HEK293 (cell line): ENCODE measurements at regions not wholly inside any gene's neighbourhood (a gene's known extent, or its start where the extent isn't known, plus 50 kb on each side); places are given as distances from the start of the nearest gene placed in this dataset.

Source experiments
- CTCF ChIA-PET: fragments of 350-600 bp; formaldehyde crosslinking; extraction: SDS; loops from one replicate; lab custom pipeline; 2021; ENCODE audit warnings: antibody characterized with exemption; lab: Yijun Ruan, JAX
- POLR2A ChIA-PET: fragments of 300-600 bp; formaldehyde crosslinking; extraction: SDS; loops from one replicate; lab custom pipeline; 2020; ENCODE audit warnings: antibody characterized with exemption, inconsistent platforms; lab: Yijun Ruan, JAX
- H3K27ac ChIP-seq: fragments of 200-500 bp; sonication (Bioruptor generic); 2 replicates; pipeline ENCODE4 v1.5.1; 2014; ENCODE audit warnings: low read depth, low read length, control low read depth, inconsistent platforms; ENCODE audit errors: extremely low read depth
- H3K36me3 ChIP-seq, 2 experiments: fragments of 200-500 bp in 1 of 2; sonication (Bioruptor generic) in 1 of 2; 1 replicate in 1 of 2; 2 replicates in 1 of 2; pipeline ENCODE4 v1.5.1; 2014 to 2017; ENCODE audit warnings: inconsistent platforms in 2 of 2, low read length in 2 of 2; ENCODE audit not compliant: control insufficient read depth in 2 of 2, insufficient read depth in 1 of 2
- H3K4me1 ChIP-seq: fragments of 200-500 bp; sonication (Bioruptor generic); 2 replicates; pipeline ENCODE4 v1.5.1; 2014; ENCODE audit warnings: mild to moderate bottlenecking, low read length, inconsistent platforms; ENCODE audit not compliant: control insufficient read depth, insufficient read depth
- H3K4me3 ChIP-seq: 2 replicates; pipeline ENCODE4 v1.5.1; 2011; ENCODE audit warnings: low read depth, mild to moderate bottlenecking, control low read depth, low read length, moderate library complexity
- H3K9me3 ChIP-seq: fragments of 200-500 bp; sonication (Bioruptor generic); 2 replicates; pipeline ENCODE4 v1.5.1; 2014; ENCODE audit warnings: low read depth, low read length, inconsistent platforms; ENCODE audit not compliant: control insufficient read depth, insufficient read depth
- EGR2 ChIP-seq: fragments of 450-650 bp; formaldehyde crosslinking; IDR thresholded peaks from 2 replicates; pipeline ENCODE4 v1.5.1; 2016; ENCODE audit warnings: low read depth, missing biosample characterization, missing genetic modification characterization
- OSR2 ChIP-seq: fragments of 450-650 bp; formaldehyde crosslinking; IDR thresholded peaks from 2 replicates; pipeline ENCODE4 v1.5.1; 2016; ENCODE audit warnings: missing biosample characterization, missing genetic modification characterization
- PRDM1 ChIP-seq: fragments of 450-650 bp; formaldehyde crosslinking; IDR thresholded peaks from 2 replicates; pipeline ENCODE4; 2016; ENCODE audit warnings: missing biosample characterization, missing genetic modification characterization
- WT1 ChIP-seq: fragments of 450-650 bp; formaldehyde crosslinking; IDR thresholded peaks from 2 replicates; pipeline ENCODE4 v1.5.1; 2016; ENCODE audit warnings: missing biosample characterization, missing genetic modification characterization
- ZBTB20 ChIP-seq: fragments of 450-650 bp; formaldehyde crosslinking; IDR thresholded peaks from 2 replicates; pipeline ENCODE4 v1.5.1; 2016; ENCODE audit warnings: missing biosample characterization, missing genetic modification characterization
- ZBTB21 ChIP-seq: fragments of 450-650 bp; formaldehyde crosslinking; IDR thresholded peaks from 2 replicates; pipeline ENCODE4 v1.5.1; 2017; ENCODE audit warnings: missing biosample characterization, missing genetic modification characterization
- ZFP69B ChIP-seq: fragments of 450-650 bp; formaldehyde crosslinking; IDR thresholded peaks from 2 replicates; pipeline ENCODE4 v1.5.1; 2016; ENCODE audit warnings: missing biosample characterization, missing genetic modification characterization
- ZNF2 ChIP-seq: fragments of 450-650 bp; formaldehyde crosslinking; IDR thresholded peaks from 2 replicates; pipeline ENCODE4 v1.5.1; 2016; ENCODE audit warnings: missing biosample characterization, missing genetic modification characterization
- ZNF214 ChIP-seq: fragments of 450-650 bp; formaldehyde crosslinking; IDR thresholded peaks from 2 replicates; pipeline ENCODE4 v1.5.1; 2017; ENCODE audit warnings: missing biosample characterization, mild to moderate bottlenecking, missing genetic modification characterization, borderline replicate concordance
- ZNF426 ChIP-seq: fragments of 450-650 bp; formaldehyde crosslinking; IDR thresholded peaks from 2 replicates; pipeline ENCODE4 v1.5.1; 2017; ENCODE audit warnings: missing biosample characterization, missing genetic modification characterization, mild to moderate bottlenecking, inconsistent platforms, moderate library complexity
- ZNF548 ChIP-seq: fragments of 450-650 bp; formaldehyde crosslinking; IDR thresholded peaks from 2 replicates; pipeline ENCODE4 v1.5.1; 2016; ENCODE audit warnings: missing biosample characterization, missing genetic modification characterization
- ZNF621 ChIP-seq: fragments of 450-650 bp; formaldehyde crosslinking; IDR thresholded peaks from 2 replicates; pipeline ENCODE4 v1.5.1; 2017; ENCODE audit warnings: missing biosample characterization, missing genetic modification characterization
- ZNF677 ChIP-seq: fragments of 450-650 bp; IDR thresholded peaks from 2 replicates; pipeline ENCODE4 v1.5.0; 2018; ENCODE audit warnings: missing biosample characterization, mild to moderate bottlenecking, missing genetic modification characterization, moderate library complexity
- ZNF76 ChIP-seq: fragments of 450-650 bp; formaldehyde crosslinking; IDR thresholded peaks from 2 replicates; pipeline ENCODE4; 2016; ENCODE audit warnings: low read depth, missing biosample characterization, missing genetic modification characterization, borderline replicate concordance
- TF ChIP-seq, protein P1 (sequence below): fragments of 450-650 bp; formaldehyde crosslinking; IDR thresholded peaks from 2 replicates; pipeline ENCODE4; 2016; ENCODE audit warnings: missing biosample characterization, missing genetic modification characterization
- TF ChIP-seq, protein P2 (sequence below): fragments of 450-650 bp; formaldehyde crosslinking; IDR thresholded peaks from 2 replicates; pipeline ENCODE4 v1.5.1; 2016; ENCODE audit warnings: missing biosample characterization, missing genetic modification characterization
- TF ChIP-seq, protein P3 (sequence below): fragments of 450-650 bp; formaldehyde crosslinking; IDR thresholded peaks from 2 replicates; pipeline ENCODE4 v1.5.1; 2016; ENCODE audit warnings: missing biosample characterization, missing genetic modification characterization, low read depth
- TF ChIP-seq, protein P4 (sequence below): fragments of 450-650 bp; formaldehyde crosslinking; IDR thresholded peaks from 2 replicates; pipeline ENCODE4 v1.5.1; 2017; ENCODE audit warnings: missing biosample characterization, missing genetic modification characterization

DNA sequence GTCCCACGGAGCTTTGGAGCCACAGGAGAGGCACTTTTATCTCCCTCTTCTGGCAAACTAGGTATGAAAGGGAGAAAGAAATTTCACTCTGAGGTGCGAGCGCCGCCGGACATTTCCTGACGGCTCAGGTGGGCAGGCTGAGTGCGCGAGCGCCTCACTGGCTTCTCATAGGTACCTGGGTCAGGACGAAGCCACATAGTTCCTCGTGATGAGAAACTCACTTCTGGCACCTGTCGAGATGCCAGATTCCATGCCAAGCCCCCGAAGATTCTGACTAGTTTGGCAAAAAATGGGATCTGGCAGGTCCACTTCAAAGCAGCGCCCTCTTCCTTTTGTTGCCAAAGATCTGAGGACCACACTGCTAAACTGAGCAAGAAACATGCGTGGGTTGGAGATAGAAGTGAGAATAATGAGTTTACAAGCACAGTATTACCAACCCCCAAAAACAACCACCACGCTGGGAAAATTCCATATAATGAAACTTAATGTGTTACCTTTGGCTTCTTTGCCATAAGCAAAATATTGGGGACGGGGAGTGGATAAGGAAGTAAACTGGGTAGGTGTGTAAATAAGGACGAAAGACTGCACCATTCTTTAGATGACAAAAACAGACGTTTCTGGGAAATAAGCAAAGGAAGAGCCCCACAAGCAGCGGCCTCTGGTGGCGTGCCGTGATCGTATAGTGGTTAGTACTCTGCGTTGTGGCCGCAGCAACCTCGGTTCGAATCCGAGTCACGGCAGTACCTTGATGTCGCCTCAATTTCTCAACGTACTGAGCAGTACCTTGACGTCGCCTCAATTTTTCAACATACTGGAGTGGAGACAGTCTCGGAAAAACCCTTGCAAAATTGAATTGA, 89.8 kb upstream of the PRSS16 start (continued):
- TF ChIP-seq, protein P1, sequence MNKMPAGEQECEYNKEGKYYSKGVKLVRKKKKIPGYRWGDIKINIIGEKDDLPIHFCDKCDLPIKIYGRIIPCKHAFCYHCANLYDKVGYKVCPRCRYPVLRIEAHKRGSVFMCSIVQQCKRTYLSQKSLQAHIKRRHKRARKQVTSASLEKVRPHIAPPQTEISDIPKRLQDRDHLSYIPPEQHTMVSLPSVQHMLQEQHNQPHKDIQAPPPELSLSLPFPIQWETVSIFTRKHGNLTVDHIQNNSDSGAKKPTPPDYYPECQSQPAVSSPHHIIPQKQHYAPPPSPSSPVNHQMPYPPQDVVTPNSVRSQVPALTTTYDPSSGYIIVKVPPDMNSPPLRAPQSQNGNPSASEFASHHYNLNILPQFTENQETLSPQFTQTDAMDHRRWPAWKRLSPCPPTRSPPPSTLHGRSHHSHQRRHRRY (tag by site-specific recombination): no peak
- TF ChIP-seq WT1 (tag by site-specific recombination): 0 out of 2 replicates have a peak, but pooled peaks have one; percentile 27
- peak; percentile 27; the same call in 1 of the 2 replicates for TF ChIP-seq EGR2 (tag by site-specific recombination)
- no peak for TF ChIP-seq ZNF548 (tag by site-specific recombination)
- TF ChIP-seq ZBTB20 (tag by site-specific recombination): no peak
- TF ChIP-seq, all 188 proteins: peak for 47

DNA sequence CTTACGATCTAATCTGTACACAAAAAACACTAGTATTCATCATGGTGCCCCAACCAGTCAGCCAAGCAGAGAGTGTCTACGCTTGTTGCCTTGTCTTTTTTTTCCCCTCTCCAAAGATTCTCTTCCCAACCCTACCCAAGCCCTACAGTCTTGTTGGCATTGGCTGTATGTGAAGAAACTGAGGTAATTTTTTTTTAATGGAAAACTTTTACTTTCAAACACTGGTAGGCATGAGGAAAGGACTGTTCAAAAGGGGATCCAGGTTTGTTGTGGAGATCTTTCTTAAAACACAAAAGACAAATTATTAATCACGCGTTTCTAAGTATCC, 89.2 kb upstream of the PRSS16 start:
- ChIA-PET POLR2A (no interaction called here), CTCF (interaction anchor here (0.7 kb wide), 2 partner anchors 72 to 637 kb away, joined by 3 read pairs; no protein-coding TSS in a partner anchor)
- Histone ChIP-seq H3K4me3 (peak overlapping the region; percentile 65), H3K36me3 (no peaks in the 10 kb centered on the region), H3K9me3 (no peaks in the 10 kb centered on the region), H3K4me1 (no peaks in the 10 kb centered on the region), H3K27ac (no peak overlapping the region)
- TF ChIP-seq, protein P2, sequence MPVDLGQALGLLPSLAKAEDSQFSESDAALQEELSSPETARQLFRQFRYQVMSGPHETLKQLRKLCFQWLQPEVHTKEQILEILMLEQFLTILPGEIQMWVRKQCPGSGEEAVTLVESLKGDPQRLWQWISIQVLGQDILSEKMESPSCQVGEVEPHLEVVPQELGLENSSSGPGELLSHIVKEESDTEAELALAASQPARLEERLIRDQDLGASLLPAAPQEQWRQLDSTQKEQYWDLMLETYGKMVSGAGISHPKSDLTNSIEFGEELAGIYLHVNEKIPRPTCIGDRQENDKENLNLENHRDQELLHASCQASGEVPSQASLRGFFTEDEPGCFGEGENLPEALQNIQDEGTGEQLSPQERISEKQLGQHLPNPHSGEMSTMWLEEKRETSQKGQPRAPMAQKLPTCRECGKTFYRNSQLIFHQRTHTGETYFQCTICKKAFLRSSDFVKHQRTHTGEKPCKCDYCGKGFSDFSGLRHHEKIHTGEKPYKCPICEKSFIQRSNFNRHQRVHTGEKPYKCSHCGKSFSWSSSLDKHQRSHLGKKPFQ (tag by site-specific recombination): no peak
- 0 out of 2 replicates have a peak, but pooled peaks have one; percentile 4 for TF ChIP-seq PRDM1 (tag by site-specific recombination)
- 0 out of 2 replicates have a peak, but pooled peaks have one; percentile 4 for TF ChIP-seq ZBTB21 (tag by site-specific recombination)
- 0 out of 2 replicates have a peak, but pooled peaks have one; percentile 9 for TF ChIP-seq ZFP69B (tag by site-specific recombination)

DNA sequence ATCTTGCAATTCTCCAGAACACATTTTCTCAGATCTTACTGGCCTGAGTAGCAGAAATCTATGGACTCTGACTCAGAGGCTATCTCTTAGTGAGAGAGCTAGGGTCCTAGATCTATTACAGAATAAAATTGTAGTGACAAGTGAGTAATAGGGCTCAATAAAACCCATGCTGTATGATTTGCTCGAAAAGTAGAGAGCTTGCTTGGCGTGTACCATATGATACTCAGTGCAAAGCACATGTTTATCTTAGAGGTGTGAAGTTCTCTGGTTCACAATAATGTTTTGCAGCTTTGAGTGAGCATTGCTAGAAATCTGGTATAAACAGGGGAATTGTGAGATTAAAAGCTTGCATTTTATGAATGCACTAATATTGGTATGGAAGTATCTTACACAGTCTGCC, 87.8 kb upstream of the PRSS16 start:
- POLR2A ChIA-PET: interaction anchor here (1.7 to 1.9 kb wide), 2 partner anchors 13 to 635 kb away, joined by 4 to 10 read pairs; a partner anchor contains a TSS
- no peak for TF ChIP-seq ZNF426 (tag by site-specific recombination)
- Histone ChIP-seq H3K36me3 (no peaks in the 10 kb centered on the region), H3K27ac (no peak overlapping the region), H3K4me3 (no peak overlapping the region), H3K4me1 (no peaks in the 10 kb centered on the region), H3K9me3 (no peaks in the 10 kb centered on the region)
- CTCF ChIA-PET: interaction anchor here (0.6 to 2.7 kb wide), 10 partner anchors 15 to 735 kb away, joined by 3 to 9 read pairs (median 4); no protein-coding TSS in a partner anchor

DNA sequence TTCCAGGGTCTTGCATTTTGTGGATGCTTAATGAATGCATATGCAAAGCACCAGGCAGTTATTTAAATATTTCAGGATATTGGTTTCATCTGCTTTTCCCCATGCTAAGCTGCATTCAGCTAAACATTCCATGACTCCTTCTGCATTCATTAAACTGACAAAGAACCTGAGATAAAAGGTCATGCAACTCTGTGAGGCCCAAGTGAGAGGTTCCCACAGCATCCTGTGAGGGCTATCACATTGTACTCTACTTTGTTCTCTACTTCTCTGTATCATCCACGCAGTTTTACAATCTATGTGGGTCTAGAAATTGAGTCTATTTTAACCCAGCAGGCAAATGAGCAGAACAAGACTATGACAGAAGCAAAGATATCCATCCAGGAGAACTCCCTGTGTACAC, 86.4 kb upstream of the PRSS16 start:
- ChIA-PET CTCF (interaction anchor here (0.6 to 4.5 kb wide), 10 partner anchors 10 to 976 kb away, joined by 3 to 22 read pairs (median 4); no protein-coding TSS in a partner anchor), POLR2A (interaction anchor here (1.7 to 1.9 kb wide), 2 partner anchors 14 to 633 kb away, joined by 4 to 10 read pairs; a partner anchor contains a TSS)
- Histone ChIP-seq H3K4me1 (no peaks in the 10 kb centered on the region), H3K9me3 (no peaks in the 10 kb centered on the region), H3K4me3 (no peak overlapping the region), H3K27ac (no peak overlapping the region), H3K36me3 (no peaks in the 10 kb centered on the region)
- no peak for TF ChIP-seq ZNF426 (tag by site-specific recombination)

DNA sequence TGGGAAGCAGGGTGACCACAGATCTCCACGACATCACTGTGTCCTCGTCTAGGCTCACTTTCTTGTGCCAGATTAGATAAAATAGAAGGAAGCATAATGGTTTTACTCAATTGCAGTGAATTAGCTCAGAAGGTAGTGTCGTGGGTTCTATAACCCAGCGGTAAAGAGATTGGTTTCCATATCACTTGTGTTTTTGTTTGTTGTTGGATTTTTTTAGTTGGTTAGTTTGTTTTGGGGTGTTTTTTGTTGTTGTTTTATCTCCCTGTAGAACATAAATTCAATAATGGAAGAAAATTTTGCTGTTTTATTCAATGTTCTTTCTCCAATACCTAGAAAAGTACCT, 85.9 kb upstream of the PRSS16 start:
- no peaks in the 10 kb centered on the region for H3K36me3 ChIP-seq
- no peaks in the 10 kb centered on the region for H3K9me3 ChIP-seq
- H3K27ac ChIP-seq: no peak overlapping the region
- H3K4me1 ChIP-seq: no peaks in the 10 kb centered on the region
- H3K4me3 ChIP-seq: no peak overlapping the region
- CTCF ChIA-PET: interaction anchor here (0.6 to 4.5 kb wide), 10 partner anchors 10 to 975 kb away, joined by 3 to 22 read pairs (median 4); no protein-coding TSS in a partner anchor
- POLR2A ChIA-PET: interaction anchor here (1.0 to 1.9 kb wide), 3 partner anchors 15 to 633 kb away, joined by 4 to 10 read pairs (median 4); a partner anchor contains a TSS
- TF ChIP-seq OSR2 (tag by site-specific recombination) (no peak), ZNF76 (tag by site-specific recombination) (no peak), ZNF621 (tag by site-specific recombination) (no peak), ZNF2 (no peak), ZNF214 (no peak), ZNF677 (tag by site-specific recombination) (no peak)
- TF ChIP-seq, protein P3, sequence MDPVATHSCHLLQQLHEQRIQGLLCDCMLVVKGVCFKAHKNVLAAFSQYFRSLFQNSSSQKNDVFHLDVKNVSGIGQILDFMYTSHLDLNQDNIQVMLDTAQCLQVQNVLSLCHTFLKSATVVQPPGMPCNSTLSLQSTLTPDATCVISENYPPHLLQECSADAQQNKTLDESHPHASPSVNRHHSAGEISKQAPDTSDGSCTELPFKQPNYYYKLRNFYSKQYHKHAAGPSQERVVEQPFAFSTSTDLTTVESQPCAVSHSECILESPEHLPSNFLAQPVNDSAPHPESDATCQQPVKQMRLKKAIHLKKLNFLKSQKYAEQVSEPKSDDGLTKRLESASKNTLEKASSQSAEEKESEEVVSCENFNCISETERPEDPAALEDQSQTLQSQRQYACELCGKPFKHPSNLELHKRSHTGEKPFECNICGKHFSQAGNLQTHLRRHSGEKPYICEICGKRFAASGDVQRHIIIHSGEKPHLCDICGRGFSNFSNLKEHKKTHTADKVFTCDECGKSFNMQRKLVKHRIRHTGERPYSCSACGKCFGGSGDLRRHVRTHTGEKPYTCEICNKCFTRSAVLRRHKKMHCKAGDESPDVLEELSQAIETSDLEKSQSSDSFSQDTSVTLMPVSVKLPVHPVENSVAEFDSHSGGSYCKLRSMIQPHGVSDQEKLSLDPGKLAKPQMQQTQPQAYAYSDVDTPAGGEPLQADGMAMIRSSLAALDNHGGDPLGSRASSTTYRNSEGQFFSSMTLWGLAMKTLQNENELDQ (tag by site-specific recombination): no peak
- TF ChIP-seq, protein P4, sequence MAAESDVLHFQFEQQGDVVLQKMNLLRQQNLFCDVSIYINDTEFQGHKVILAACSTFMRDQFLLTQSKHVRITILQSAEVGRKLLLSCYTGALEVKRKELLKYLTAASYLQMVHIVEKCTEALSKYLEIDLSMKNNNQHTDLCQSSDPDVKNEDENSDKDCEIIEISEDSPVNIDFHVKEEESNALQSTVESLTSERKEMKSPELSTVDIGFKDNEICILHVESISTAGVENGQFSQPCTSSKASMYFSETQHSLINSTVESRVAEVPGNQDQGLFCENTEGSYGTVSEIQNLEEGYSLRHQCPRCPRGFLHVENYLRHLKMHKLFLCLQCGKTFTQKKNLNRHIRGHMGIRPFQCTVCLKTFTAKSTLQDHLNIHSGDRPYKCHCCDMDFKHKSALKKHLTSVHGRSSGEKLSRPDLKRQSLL: no peak
